IPS DF 4.7 (cell line): ENCODE measurements at regions not wholly inside any gene's neighbourhood (a gene's known extent, or its start where the extent isn't known, plus 50 kb on each side); places are given as distances from the start of the nearest gene placed in this dataset.
"Not testable (repeated sequence)": the region's sequence is repeated elsewhere in the genome, so short reads cannot be mapped to it uniquely, and the experiment has no call there.

ENCODE experiments used
- DNase-seq: peaks from one replicate; pipeline ENCODE4 v3.0.0-alpha.2; 2013; ENCODE audit warnings: low spot score; ENCODE audit errors: extremely low read depth

- no peak for DNase-seq
Observed at GRCh38 chr1:222073307-222073995, 331.6 kb upstream of the DUSP10 start.

GRCh38 chr1:222071387-222071786 is 329.5 kb upstream of the DUSP10 start:
- no peak for DNase-seq

DNA sequence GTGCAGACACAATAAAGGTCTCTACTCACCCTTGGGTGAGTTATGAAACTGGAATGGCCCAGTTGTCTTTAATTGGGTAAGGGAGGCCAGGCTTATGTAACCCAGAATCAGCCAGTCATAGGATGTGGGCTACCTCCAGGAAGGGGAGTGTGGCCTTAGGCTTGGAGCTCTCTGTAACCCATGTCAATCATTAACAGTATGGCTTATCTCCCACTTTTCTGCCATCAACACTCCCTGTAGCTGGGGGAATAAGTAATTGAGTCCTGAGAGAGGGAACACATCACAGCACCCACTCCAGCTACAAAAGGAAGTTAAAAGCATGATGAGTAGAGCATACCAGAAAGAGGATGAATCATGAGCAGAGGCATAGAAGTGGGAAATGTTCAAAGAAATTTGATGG is 327.0 kb upstream of the DUSP10 start:
- no peak for DNase-seq

DNA sequence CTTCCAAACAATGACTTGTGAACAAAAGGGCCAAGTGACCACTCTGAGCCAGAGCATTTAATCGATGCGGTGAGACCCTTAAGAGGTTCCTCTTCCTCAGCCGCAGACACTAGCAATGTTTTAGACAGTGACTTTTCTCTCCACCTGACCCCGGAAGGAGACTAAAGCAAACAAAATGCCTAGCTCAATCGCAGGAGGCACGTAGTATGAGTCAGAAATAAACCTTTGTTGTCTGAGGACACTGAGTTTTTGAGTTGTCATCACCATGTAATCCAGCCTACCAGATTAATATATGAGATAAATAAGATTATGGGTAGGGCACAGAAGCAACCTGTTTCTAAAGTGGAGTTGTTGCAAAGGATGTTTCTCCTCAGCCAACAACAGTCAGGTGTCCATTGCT is 326.2 kb upstream of the DUSP10 start:
- no peak for DNase-seq

DNA sequence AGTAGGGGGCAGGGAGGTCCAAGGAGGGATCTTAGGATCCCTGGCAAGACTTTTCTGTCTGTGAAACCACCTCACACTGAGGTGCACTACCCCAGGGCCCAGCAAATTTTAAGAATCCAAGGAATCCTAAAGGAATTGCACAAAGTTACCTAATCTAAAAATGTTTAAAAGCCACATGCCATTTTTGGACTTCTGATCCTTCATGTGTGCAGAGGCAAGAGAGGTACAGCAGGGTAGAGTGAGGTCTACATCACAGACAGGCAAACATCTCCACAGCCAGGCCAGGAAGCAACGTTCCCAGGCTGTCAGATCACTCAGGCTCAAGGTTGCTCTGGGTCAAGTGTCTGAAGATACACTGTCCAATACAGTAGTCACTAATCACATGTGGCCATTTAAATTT is 324.6 kb upstream of the DUSP10 start:
- no peak for DNase-seq

DNA sequence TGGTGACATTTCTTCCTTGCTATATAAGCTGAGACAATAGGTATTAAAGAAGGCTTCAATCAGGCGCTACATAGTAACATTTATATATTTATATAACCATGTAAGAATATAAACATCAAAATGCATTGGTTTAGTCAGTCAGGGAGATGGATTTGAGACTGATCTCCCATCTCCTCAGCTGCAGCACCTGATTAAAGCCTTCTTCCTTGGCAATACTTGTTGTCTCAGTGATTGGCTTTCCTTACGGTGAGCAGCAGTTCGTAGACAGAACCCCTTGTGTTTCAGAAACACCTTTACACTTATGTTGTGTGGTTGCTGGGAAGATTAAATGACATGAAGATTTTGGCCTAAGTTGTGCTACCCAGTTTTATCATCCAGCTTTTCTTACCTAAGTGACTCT is 323.3 kb upstream of the DUSP10 start:
- no peak for DNase-seq

- DNase-seq: no peak
Observed at GRCh38 chr1:222064388-222065211, 322.7 kb upstream of the DUSP10 start.

DNA sequence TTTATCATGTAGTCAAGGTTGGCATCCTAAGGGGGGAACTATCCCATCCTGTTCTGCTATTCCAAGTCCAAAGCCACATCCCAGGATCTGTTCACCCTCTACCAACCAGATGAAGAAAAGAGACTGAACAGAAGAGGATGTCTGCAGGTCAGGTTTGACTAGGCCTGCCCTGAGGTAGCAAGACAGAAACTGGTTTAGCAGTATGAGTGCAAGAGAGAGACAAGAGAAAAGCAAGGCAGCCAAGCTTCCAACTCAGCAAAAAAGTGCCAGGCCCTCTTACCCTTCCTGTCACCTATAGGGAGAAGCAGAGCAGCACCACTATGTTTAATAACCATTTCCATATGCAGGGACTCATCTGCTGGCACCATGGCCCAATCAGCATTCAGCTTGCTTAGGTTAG is 320.8 kb upstream of the DUSP10 start:
- no peak for DNase-seq

GRCh38 chr1:222061711-222062359 is 319.9 kb upstream of the DUSP10 start:
- DNase-seq: no peak

DNA sequence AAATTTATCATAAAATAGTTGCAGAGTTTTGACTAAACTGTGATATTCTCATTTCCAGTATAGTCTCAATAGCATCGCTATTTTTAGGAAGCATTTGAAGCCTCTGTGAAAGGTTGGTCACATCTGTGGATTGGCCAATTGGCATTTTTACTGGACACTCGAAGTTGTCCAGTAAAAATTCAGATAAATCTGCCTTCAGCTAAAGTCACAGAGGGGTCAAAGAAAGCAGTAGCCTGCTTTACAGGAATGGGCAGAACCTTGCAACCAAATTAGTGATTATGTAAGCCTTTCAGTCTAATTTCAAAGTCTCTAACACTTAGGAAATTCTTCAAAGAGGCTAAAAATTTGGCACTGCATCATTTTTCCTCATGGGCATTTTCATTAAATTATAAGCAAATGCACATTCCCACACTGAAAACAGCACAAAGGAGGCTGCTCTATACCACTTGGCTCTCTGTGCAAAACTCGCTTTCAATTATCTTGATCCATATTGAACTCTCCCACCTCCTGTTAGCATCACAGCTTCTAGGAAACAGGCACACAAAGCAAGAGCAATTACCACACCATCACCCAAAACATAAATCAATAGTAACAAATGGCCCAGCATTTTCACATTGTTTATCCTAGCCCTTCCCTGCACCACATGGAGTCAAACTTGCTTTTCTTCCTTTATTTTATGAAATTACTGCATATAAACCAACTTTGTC is 318.5 kb upstream of the DUSP10 start:
- no peak for DNase-seq

- no peak for DNase-seq
Observed at GRCh38 chr1:222058249-222058648, 316.4 kb upstream of the DUSP10 start.

DNA sequence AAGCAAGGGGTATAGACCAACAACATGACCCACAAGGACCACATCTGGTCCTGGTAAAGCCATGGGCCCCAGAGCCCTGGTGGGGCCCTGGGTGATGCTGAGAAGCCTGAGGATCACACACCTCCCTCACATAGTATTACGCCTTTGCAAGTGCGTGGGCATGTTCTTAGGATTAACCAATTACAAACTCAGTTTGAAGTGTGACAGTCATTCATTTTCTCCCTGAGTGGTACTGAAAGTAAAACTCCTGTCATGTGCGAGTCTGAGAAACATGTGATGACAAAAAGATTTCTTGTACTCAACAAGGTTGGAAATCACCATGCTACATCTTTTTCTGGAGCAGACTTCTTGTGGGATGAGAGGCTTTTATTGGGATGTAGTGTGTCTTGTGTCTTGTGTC is 315.3 kb upstream of the DUSP10 start:
- no peak for DNase-seq

DNA sequence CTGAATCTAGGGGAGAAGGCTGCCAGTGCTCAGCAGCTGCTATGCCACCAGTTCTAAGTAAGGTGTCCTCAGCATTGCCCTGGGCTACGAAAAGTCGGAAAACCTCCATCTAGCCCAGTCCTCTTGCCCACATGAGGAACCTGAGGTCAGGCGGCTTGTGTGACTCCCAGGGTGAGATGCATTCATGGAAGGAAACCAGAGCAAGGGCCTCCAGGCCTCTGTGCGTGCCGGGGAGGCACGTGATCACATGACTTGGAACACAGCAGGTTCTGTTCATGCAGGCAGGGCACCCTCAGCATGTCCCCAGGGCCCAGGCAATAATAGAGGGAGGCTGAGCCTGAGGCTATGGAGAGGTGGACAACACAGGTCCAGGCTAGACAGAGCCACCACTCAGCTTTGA is 312.5 kb upstream of the DUSP10 start:
- no peak for DNase-seq

- no peak for DNase-seq
Observed at GRCh38 chr1:222053790-222054294, 312.0 kb upstream of the DUSP10 start.

- DNase-seq: not testable (repeated sequence)
Observed at GRCh38 chr1:222051311-222051710, 309.4 kb upstream of the DUSP10 start.

DNA sequence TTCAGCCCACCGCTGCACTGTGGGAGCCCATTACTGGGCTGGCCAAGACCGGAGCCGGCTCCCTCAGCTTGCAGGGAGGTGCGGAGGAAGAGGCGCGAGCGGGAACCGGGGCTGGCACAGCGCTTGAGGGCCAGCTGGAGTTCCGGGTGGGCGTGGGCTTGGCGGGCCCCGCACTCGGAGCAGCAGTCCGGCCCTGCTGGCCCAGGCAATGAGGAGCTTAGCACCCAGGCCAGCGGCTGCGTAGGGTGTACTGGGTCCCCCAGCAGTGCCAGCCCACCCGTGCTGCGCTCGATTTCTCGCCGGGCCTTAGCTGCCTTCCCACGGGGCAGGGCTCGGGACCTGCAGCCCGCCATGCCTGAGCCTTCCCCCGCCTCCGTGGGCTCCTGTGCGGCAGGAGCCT is 307.8 kb upstream of the DUSP10 start:
- DNase-seq: not testable (repeated sequence)

GRCh38 chr1:222049176-222049575 is 307.3 kb upstream of the DUSP10 start:
- no peak for DNase-seq

DNA sequence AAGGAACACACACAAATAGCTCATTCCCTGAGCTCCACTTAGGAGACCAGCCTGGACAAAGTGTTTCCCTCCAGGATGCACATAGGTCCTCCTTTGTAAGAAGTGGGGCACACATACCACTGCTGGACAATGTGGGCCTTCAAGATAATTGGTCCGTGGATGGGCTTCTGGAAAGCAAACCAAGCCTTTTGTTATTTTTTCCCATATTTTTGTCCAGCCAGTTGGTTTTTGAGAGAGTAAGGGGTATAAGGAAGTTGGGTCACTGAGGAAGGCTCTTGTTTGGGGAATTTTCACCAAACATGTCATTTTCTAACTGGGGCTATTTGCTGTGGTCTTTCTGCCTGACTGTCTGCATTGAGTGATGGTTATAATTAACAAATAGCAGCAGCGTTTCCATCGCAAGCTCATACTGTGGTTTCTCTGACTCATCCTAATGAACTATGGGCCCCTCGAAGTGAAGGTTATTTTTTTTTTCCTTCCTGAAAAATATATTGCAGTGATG is 306.3 kb upstream of the DUSP10 start:
- DNase-seq: no peak

GRCh38 chr1:222047366-222047765 is 305.5 kb upstream of the DUSP10 start:
- DNase-seq: no peak

- no peak for DNase-seq
Observed at GRCh38 chr1:222046684-222047263, 304.9 kb upstream of the DUSP10 start.

GRCh38 chr1:222045786-222046185 is 303.9 kb upstream of the DUSP10 start:
- DNase-seq: no peak
